ENCODE measurements at regions not wholly inside any gene's neighbourhood (a gene's known extent, or its start where the extent isn't known, plus 50 kb on each side); places are given as distances from the start of the nearest gene placed in this dataset.

DNA sequence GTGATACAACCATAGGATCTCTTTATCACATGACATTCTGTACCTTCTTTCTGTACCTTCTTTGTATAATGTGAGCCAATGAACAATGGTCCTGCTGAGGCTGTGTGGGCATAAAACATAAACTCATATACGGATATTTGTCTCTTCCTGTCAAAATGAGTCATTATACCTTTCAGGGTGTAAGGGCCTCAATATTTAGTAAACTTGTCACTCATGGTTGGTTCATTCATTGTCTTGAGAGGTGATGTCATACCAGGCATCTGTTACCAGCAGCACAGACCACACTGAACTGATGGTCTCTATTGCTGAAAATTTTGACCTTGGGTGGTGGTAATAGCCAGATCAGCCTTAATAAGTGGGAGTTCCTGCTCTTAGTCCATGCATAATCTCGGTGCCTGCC is 287.6 kb upstream of the TPK1 start:
- 0% methylated on average over 2 of the region's 2 CpGs for WGBS (ENCODE audit: insufficient coverage, insufficient replicate concordance, low lambda C conversion rate, missing lambda C conversion rate)
- intact Hi-C loops (cut with micrococcal nuclease; ENCODE audit: unreplicated experiment) (no loop called here), in situ Hi-C loops (cut with MboI) (no loop called here)
- Histone ChIP-seq H3K36me3 (ENCODE audit: control insufficient read depth in 2 of 2, insufficient read depth in 2 of 2, low read length in 1 of 2) (no peaks in the 10 kb centered on the region), H2AFZ (ENCODE audit: control insufficient read depth, low read depth, low read length) (no peak overlapping the region), H4K20me1 (ENCODE audit: control insufficient read depth, insufficient read depth) (no peaks in the 10 kb centered on the region), H3K27me3 (replicated peaks in 1 of 2; ENCODE audit: control insufficient read depth in 2 of 2, insufficient read depth in 2 of 2, low read length in 1 of 2) (no peaks in the 10 kb centered on the region), H3K4me3 (no peak overlapping the region), H3K9me3 (replicated peaks; ENCODE audit: control insufficient read depth, insufficient read depth, low read length) (no peaks in the 10 kb centered on the region), H3K27ac (ENCODE audit: control insufficient read depth, insufficient read depth) (no peak overlapping the region), H3K9ac (ENCODE audit: control insufficient read depth, insufficient read depth, low read length) (no peak overlapping the region), H3K4me2 (ENCODE audit: control insufficient read depth, insufficient read depth) (no peak overlapping the region), H3K4me1 (ENCODE audit: control insufficient read depth, insufficient read depth, low read length) (no peaks in the 10 kb centered on the region), H3K79me2 (ENCODE audit: control insufficient read depth, insufficient read depth, low read length) (no peaks in the 10 kb centered on the region)
- FAIRE-seq = no peak
- ChIA-PET RAD21 (ENCODE audit: unreplicated experiment) (no interaction called here), POLR2A (no interaction called here), SMC1A (ENCODE audit: uncharacterized antibody, unreplicated experiment) (no interaction called here), CTCF (no interaction called here)
- TF ChIP-seq NBN (IDR thresholded peaks at IDR 0.05) = no peak
- no peak for TF ChIP-seq DPF2 (IDR thresholded peaks at IDR 0.05)
- TF ChIP-seq MYB (IDR thresholded peaks at IDR 0.05; ENCODE audit: borderline replicate concordance, low read depth, low read length) = no peak
- no peak for TF ChIP-seq ESRRA (IDR thresholded peaks at IDR 0.05; ENCODE audit: low read length)
- TF ChIP-seq CHD1 (IDR thresholded peaks at IDR 0.05; ENCODE audit: low read depth, low read length) = no peak
- no peak for TF ChIP-seq BACH1 (IDR thresholded peaks at IDR 0.05; ENCODE audit: borderline replicate concordance)
- TF ChIP-seq KDM1A (IDR thresholded peaks at IDR 0.05; ENCODE audit: borderline replicate concordance) = no peak
- no peak for TF ChIP-seq ZNF622 (IDR thresholded peaks at IDR 0.05)
- TF ChIP-seq NRF1 (conservative IDR thresholded peaks at IDR 0.05; ENCODE audit: low read depth, low read length) = no peak
- TF ChIP-seq FOXK2 (IDR thresholded peaks at IDR 0.05) = no peak
- TF ChIP-seq GATAD2B (conservative IDR thresholded peaks at IDR 0.05; ENCODE audit: low read depth) = no peak
- TF ChIP-seq STAT3 (IDR thresholded peaks at IDR 0.05; ENCODE audit: low read depth, low read length) = no peak
- no peak for ATAC-seq
- no peak for DNase-seq (ENCODE audit: low read depth, low spot score)
- BruUV-seq (replicated peaks) = no TSS peak

- no peaks in the 10 kb centered on the region for H3K27me3 ChIP-seq (replicated peaks in 1 of 2; ENCODE audit: control insufficient read depth in 2 of 2, insufficient read depth in 2 of 2, low read length in 1 of 2)
- CTCF ChIA-PET = interaction anchor here (1.0 kb wide), 1 partner anchor 23 kb away, joined by 3 read pairs; no protein-coding TSS in a partner anchor
- no peak overlapping the region for H3K27ac ChIP-seq (ENCODE audit: control insufficient read depth, insufficient read depth)
- ATAC-seq (no peak), FAIRE-seq (no peak), DNase-seq (ENCODE audit: low read depth, low spot score) (no peak)
- H2AFZ ChIP-seq (ENCODE audit: control insufficient read depth, low read depth, low read length) = no peak overlapping the region
- H3K9ac ChIP-seq (ENCODE audit: control insufficient read depth, insufficient read depth, low read length) = no peak overlapping the region
- no peak overlapping the region for H3K4me2 ChIP-seq (ENCODE audit: control insufficient read depth, insufficient read depth)
- no peaks in the 10 kb centered on the region for H3K36me3 ChIP-seq (ENCODE audit: control insufficient read depth in 2 of 2, insufficient read depth in 2 of 2, low read length in 1 of 2)
- 0% methylated on average over 1 of the region's 1 CpG for WGBS (ENCODE audit: insufficient coverage, insufficient replicate concordance, low lambda C conversion rate, missing lambda C conversion rate)
- POLR2A ChIA-PET = no interaction called here
- no peaks in the 10 kb centered on the region for H3K4me1 ChIP-seq (ENCODE audit: control insufficient read depth, insufficient read depth, low read length)
- RAD21 ChIA-PET (ENCODE audit: unreplicated experiment) = no interaction called here
- intact Hi-C loops (cut with micrococcal nuclease; ENCODE audit: unreplicated experiment) = no loop called here
- H4K20me1 ChIP-seq (ENCODE audit: control insufficient read depth, insufficient read depth) = no peaks in the 10 kb centered on the region
- H3K79me2 ChIP-seq (ENCODE audit: control insufficient read depth, insufficient read depth, low read length) = no peaks in the 10 kb centered on the region
- in situ Hi-C loops (cut with MboI) = no loop called here
- no peak overlapping the region for H3K4me3 ChIP-seq
- SMC1A ChIA-PET (ENCODE audit: uncharacterized antibody, unreplicated experiment) = no interaction called here
- no peaks in the 10 kb centered on the region for H3K9me3 ChIP-seq (replicated peaks; ENCODE audit: control insufficient read depth, insufficient read depth, low read length)
- no TSS peak for BruUV-seq (replicated peaks)
- TF ChIP-seq MTA3 (IDR thresholded peaks at IDR 0.05; ENCODE audit: borderline replicate concordance, low read length) (no peak), TAF1 (IDR thresholded peaks at IDR 0.05; ENCODE audit: borderline replicate concordance, low read depth, low read length) (no peak), TARDBP (IDR thresholded peaks at IDR 0.05; ENCODE audit: borderline replicate concordance) (no peak), IKZF2 (IDR thresholded peaks at IDR 0.05) (no peak)
- TF ChIP-seq, protein P1, sequence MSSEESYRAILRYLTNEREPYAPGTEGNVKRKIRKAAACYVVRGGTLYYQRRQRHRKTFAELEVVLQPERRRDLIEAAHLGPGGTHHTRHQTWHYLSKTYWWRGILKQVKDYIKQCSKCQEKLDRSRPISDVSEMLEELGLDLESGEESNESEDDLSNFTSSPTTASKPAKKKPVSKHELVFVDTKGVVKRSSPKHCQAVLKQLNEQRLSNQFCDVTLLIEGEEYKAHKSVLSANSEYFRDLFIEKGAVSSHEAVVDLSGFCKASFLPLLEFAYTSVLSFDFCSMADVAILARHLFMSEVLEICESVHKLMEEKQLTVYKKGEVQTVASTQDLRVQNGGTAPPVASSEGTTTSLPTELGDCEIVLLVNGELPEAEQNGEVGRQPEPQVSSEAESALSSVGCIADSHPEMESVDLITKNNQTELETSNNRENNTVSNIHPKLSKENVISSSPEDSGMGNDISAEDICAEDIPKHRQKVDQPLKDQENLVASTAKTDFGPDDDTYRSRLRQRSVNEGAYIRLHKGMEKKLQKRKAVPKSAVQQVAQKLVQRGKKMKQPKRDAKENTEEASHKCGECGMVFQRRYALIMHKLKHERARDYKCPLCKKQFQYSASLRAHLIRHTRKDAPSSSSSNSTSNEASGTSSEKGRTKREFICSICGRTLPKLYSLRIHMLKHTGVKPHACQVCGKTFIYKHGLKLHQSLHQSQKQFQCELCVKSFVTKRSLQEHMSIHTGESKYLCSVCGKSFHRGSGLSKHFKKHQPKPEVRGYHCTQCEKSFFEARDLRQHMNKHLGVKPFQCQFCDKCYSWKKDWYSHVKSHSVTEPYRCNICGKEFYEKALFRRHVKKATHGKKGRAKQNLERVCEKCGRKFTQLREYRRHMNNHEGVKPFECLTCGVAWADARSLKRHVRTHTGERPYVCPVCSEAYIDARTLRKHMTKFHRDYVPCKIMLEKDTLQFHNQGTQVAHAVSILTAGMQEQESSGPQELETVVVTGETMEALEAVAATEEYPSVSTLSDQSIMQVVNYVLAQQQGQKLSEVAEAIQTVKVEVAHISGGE (CRISPR knock-in tag; IDR thresholded peaks at IDR 0.05) = no peak
Observed at GRCh38 chr7:145106001-145106400, 270.1 kb upstream of the TPK1 start.
